Smooth muscle cell (in vitro differentiated cells): ENCODE measurements at regions not wholly inside any gene's neighbourhood (a gene's known extent, or its start where the extent isn't known, plus 50 kb on each side); places are given as distances from the start of the nearest gene placed in this dataset.

ENCODE experiments used
- DNase-seq: peaks from one replicate; lab custom pipeline; 2025; ENCODE audit not compliant: unreplicated experiment; lab: John Stamatoyannopoulos, UW
- H2AFZ ChIP-seq: fragments of 200-600 bp; sonication (generic); 2 replicates; pipeline ENCODE4 v1.6.0; 2016; ENCODE audit warnings: antibody characterized with exemption, low read depth, mild to moderate bottlenecking
- H3F3A ChIP-seq: fragments of 200-600 bp; sonication (generic); 2 replicates; pipeline ENCODE4 v1.6.0; 2017; ENCODE audit warnings: antibody characterized with exemption, low read depth
- H3K27ac ChIP-seq: fragments of 200-600 bp; sonication (generic); 2 replicates; pipeline ENCODE4 v1.5.1; 2016; ENCODE audit warnings: low read depth, mild to moderate bottlenecking
- H3K27me3 ChIP-seq: fragments of 200-600 bp; sonication (generic); 2 replicates; pipeline ENCODE4 v1.6.1; 2016; ENCODE audit warnings: low read depth, mild to moderate bottlenecking
- H3K36me3 ChIP-seq: fragments of 200-600 bp; sonication (generic); 2 replicates; pipeline ENCODE4 v1.5.1; 2016; ENCODE audit warnings: low read depth
- H3K4me1 ChIP-seq: fragments of 200-600 bp; sonication (generic); 2 replicates; pipeline ENCODE4 v1.5.1; 2016; ENCODE audit warnings: low read depth
- H3K4me2 ChIP-seq: fragments of 200-600 bp; sonication (generic); 2 replicates; pipeline ENCODE4 v1.6.0; 2016; ENCODE audit warnings: mild to moderate bottlenecking
- H3K4me3 ChIP-seq: fragments of 200-600 bp; sonication (generic); 2 replicates; pipeline ENCODE4 v1.5.1; 2016; ENCODE audit warnings: mild to moderate bottlenecking
- H3K79me2 ChIP-seq: fragments of 200-600 bp; sonication (generic); 2 replicates; pipeline ENCODE4 v1.6.0; 2016; ENCODE audit warnings: low read depth, mild to moderate bottlenecking
- H3K9ac ChIP-seq: fragments of 200-600 bp; sonication (generic); 2 replicates; pipeline ENCODE4 v1.6.0; 2016; ENCODE audit warnings: low read depth
- H3K9me3 ChIP-seq: fragments of 200-600 bp; sonication (generic); replicated peaks from 2 replicates; pipeline ENCODE4 v1.5.1; 2016; ENCODE audit warnings: low read depth
- H4K20me1 ChIP-seq: fragments of 200-600 bp; sonication (generic); 2 replicates; pipeline ENCODE4 v1.6.0; 2016; ENCODE audit warnings: low read depth
- CTCF ChIP-seq: fragments of 200-600 bp; sonication (generic); IDR thresholded peaks from 2 replicates; pipeline ENCODE4 v1.5.1; 2017; ENCODE audit warnings: borderline replicate concordance, mild to moderate bottlenecking, antibody characterized with exemption; ENCODE audit not compliant: insufficient read depth, poor library complexity, severe bottlenecking
- WGBS: methylation state at CpG from one replicate; pipeline ENCODE4 v1.1.7; 2016; ENCODE audit warnings: low lambda C conversion rate; 5-methylcytosine and 5-hydroxymethylcytosine counted together

- H3F3A ChIP-seq = no peaks in the 10 kb centered on the region
- H3K9me3 ChIP-seq = no peaks in the 10 kb centered on the region
- DNase-seq = no peak
- H3K27ac ChIP-seq = no peak overlapping the region
- no peaks in the 10 kb centered on the region for H3K27me3 ChIP-seq
- H3K4me2 ChIP-seq = no peak overlapping the region
- peaks cover 30% of the 10 kb centered on the region for H3K4me1 ChIP-seq
- no peaks in the 10 kb centered on the region for H4K20me1 ChIP-seq
- H3K79me2 ChIP-seq = no peaks in the 10 kb centered on the region
- no peak overlapping the region for H2AFZ ChIP-seq
- 98% methylated on average over 4 of the region's 4 CpGs for WGBS
- H3K9ac ChIP-seq = no peak overlapping the region
- no peak overlapping the region for H3K4me3 ChIP-seq
- no peaks in the 10 kb centered on the region for H3K36me3 ChIP-seq
- no peak for TF ChIP-seq CTCF
Observed at GRCh38 chr2:234307322-234307961, 189.4 kb downstream of the ARL4C start.

GRCh38 chr2:234306426-234307173, 190.3 kb downstream of the ARL4C start:
- no peak for TF ChIP-seq CTCF
- Histone ChIP-seq H3K36me3 (no peaks in the 10 kb centered on the region), H3K4me3 (no peak overlapping the region), H4K20me1 (no peaks in the 10 kb centered on the region), H3K4me1 (peaks cover 30% of the 10 kb centered on the region), H3K9me3 (no peaks in the 10 kb centered on the region), H3F3A (no peaks in the 10 kb centered on the region), H3K9ac (no peak overlapping the region), H3K27ac (no peak overlapping the region), H2AFZ (no peak overlapping the region), H3K27me3 (no peaks in the 10 kb centered on the region), H3K4me2 (no peak overlapping the region), H3K79me2 (no peaks in the 10 kb centered on the region)
- 81% methylated on average over 9 of the region's 9 CpGs for WGBS
- no peak for DNase-seq

- Histone ChIP-seq H2AFZ (no peak overlapping the region), H3K36me3 (no peaks in the 10 kb centered on the region), H3K9ac (no peak overlapping the region), H3K4me3 (no peak overlapping the region), H3K27ac (no peak overlapping the region), H3K9me3 (no peaks in the 10 kb centered on the region), H3K4me2 (no peak overlapping the region), H3K79me2 (no peaks in the 10 kb centered on the region), H3K4me1 (peaks cover 30% of the 10 kb centered on the region), H4K20me1 (no peaks in the 10 kb centered on the region), H3K27me3 (no peaks in the 10 kb centered on the region), H3F3A (no peaks in the 10 kb centered on the region)
- 33% methylated on average over 4 of the region's 4 CpGs for WGBS
- DNase-seq = no peak
- no peak for TF ChIP-seq CTCF
Observed at GRCh38 chr2:234305846-234306245, 191.0 kb downstream of the ARL4C start.
